ENCODE measurements at regions not wholly inside any gene's neighbourhood (a gene's known extent, or its start where the extent isn't known, plus 50 kb on each side); places are given as distances from the start of the nearest gene placed in this dataset.

- Histone ChIP-seq H2BK12ac (ENCODE audit: low read length) (no peak overlapping the region), H3K4ac (ENCODE audit: low read length) (no peak overlapping the region), H2BK5ac (ENCODE audit: low read length) (no peak overlapping the region), H3K4me3 (ENCODE audit: low read length in 2 of 2) (no peak overlapping the region), H4K8ac (ENCODE audit: low read depth, low read length) (no peak overlapping the region), H2AFZ (ENCODE audit: low read length) (no peak overlapping the region), H3K36me3 (replicated peaks in 1 of 2; ENCODE audit: control insufficient read depth in 2 of 2, insufficient read depth in 2 of 2, low read length in 2 of 2) (no peaks in the 10 kb centered on the region), H4K91ac (ENCODE audit: low read depth, low read length, poor library complexity) (no peak overlapping the region), H3K14ac (ENCODE audit: low read length) (no peak overlapping the region), H3K18ac (ENCODE audit: low read length) (no peak overlapping the region), H3K27ac (replicated peaks; ENCODE audit: low read length) (no peak overlapping the region), H3K9ac (ENCODE audit: low read depth, low read length, poor library complexity) (no peak overlapping the region), H2BK120ac (ENCODE audit: low read depth, low read length) (no peak overlapping the region), H2AK5ac (ENCODE audit: low read depth, low read length) (no peak overlapping the region), H2BK15ac (ENCODE audit: low read length) (no peak overlapping the region), H3K9me3 (replicated peaks in 1 of 2; ENCODE audit: control insufficient read depth in 2 of 2, insufficient read depth in 1 of 2, low read depth in 1 of 2, low read length in 2 of 2) (peaks cover 0 to 7% of the 10 kb centered on the region in 2 donors), H3K23ac (ENCODE audit: low read depth, low read length, poor library complexity) (no peak overlapping the region), H3K4me1 (ENCODE audit: control insufficient read depth in 2 of 2, insufficient read depth in 1 of 2, low read depth in 1 of 2, low read length in 2 of 2) (peaks cover 0 to 20% of the 10 kb centered on the region in 2 donors), H3K79me1 (ENCODE audit: low read depth, low read length) (no peaks in the 10 kb centered on the region), H3K4me2 (ENCODE audit: insufficient read depth, low read length, poor library complexity, severe bottlenecking) (no peak overlapping the region), H3K27me3 (ENCODE audit: control insufficient read depth in 3 of 3, insufficient read depth in 3 of 3, low read depth in 1 of 3, low read length in 3 of 3) (no peaks in the 10 kb centered on the region)
- WGBS, 2 donors (ENCODE audit: extremely low coverage in 2 of 2, insufficient read length in 2 of 2, insufficient replicate concordance in 1 of 2) = no CpG with 5 or more reads among the region's 11 CpGs
- DNase-seq (ENCODE audit: low spot score) = no peak
Observed at GRCh38 chr4:8739317-8739716, 132.3 kb downstream of the HMX1 start.

GRCh38 chr4:8738471-8738931, 133.1 kb downstream of the HMX1 start:
- peak overlapping the region; percentile 8 for H2AK5ac ChIP-seq (ENCODE audit: low read depth, low read length)
- H2BK15ac ChIP-seq (ENCODE audit: low read length) = no peak overlapping the region
- H3K4me1 ChIP-seq (ENCODE audit: control insufficient read depth in 2 of 2, insufficient read depth in 1 of 2, low read depth in 1 of 2, low read length in 2 of 2) = peaks cover 0 to 20% of the 10 kb centered on the region in 2 donors
- no peak overlapping the region for H2BK12ac ChIP-seq (ENCODE audit: low read length)
- no peak overlapping the region for H3K18ac ChIP-seq (ENCODE audit: low read length)
- H3K4ac ChIP-seq (ENCODE audit: low read length) = no peak overlapping the region
- no peak overlapping the region for H3K4me2 ChIP-seq (ENCODE audit: insufficient read depth, low read length, poor library complexity, severe bottlenecking)
- no peaks in the 10 kb centered on the region for H3K36me3 ChIP-seq (replicated peaks in 1 of 2; ENCODE audit: control insufficient read depth in 2 of 2, insufficient read depth in 2 of 2, low read length in 2 of 2)
- no peak for DNase-seq (ENCODE audit: low spot score)
- no peaks in the 10 kb centered on the region for H3K79me1 ChIP-seq (ENCODE audit: low read depth, low read length)
- peaks cover 0 to 8% of the 10 kb centered on the region in 2 donors for H3K9me3 ChIP-seq (replicated peaks in 1 of 2; ENCODE audit: control insufficient read depth in 2 of 2, insufficient read depth in 1 of 2, low read depth in 1 of 2, low read length in 2 of 2)
- H2AFZ ChIP-seq (ENCODE audit: low read length) = no peak overlapping the region
- WGBS, 2 donors (ENCODE audit: extremely low coverage in 2 of 2, insufficient read length in 2 of 2, insufficient replicate concordance in 1 of 2) = no CpG with 5 or more reads among the region's 15 CpGs
- peak overlapping the region; percentile 29 for H3K23ac ChIP-seq (ENCODE audit: low read depth, low read length, poor library complexity)
- H4K8ac ChIP-seq (ENCODE audit: low read depth, low read length) = no peak overlapping the region
- H3K4me3 ChIP-seq (ENCODE audit: low read length in 2 of 2) = no peak overlapping the region
- no peak overlapping the region for H3K27ac ChIP-seq (replicated peaks; ENCODE audit: low read length)
- H4K91ac ChIP-seq (ENCODE audit: low read depth, low read length, poor library complexity) = no peak overlapping the region
- no peaks in the 10 kb centered on the region for H3K27me3 ChIP-seq (ENCODE audit: control insufficient read depth in 3 of 3, insufficient read depth in 3 of 3, low read depth in 1 of 3, low read length in 3 of 3)
- H2BK5ac ChIP-seq (ENCODE audit: low read length) = no peak overlapping the region
- H3K14ac ChIP-seq (ENCODE audit: low read length) = no peak overlapping the region
- H3K9ac ChIP-seq (ENCODE audit: low read depth, low read length, poor library complexity) = no peak overlapping the region
- H2BK120ac ChIP-seq (ENCODE audit: low read depth, low read length) = no peak overlapping the region

DNA sequence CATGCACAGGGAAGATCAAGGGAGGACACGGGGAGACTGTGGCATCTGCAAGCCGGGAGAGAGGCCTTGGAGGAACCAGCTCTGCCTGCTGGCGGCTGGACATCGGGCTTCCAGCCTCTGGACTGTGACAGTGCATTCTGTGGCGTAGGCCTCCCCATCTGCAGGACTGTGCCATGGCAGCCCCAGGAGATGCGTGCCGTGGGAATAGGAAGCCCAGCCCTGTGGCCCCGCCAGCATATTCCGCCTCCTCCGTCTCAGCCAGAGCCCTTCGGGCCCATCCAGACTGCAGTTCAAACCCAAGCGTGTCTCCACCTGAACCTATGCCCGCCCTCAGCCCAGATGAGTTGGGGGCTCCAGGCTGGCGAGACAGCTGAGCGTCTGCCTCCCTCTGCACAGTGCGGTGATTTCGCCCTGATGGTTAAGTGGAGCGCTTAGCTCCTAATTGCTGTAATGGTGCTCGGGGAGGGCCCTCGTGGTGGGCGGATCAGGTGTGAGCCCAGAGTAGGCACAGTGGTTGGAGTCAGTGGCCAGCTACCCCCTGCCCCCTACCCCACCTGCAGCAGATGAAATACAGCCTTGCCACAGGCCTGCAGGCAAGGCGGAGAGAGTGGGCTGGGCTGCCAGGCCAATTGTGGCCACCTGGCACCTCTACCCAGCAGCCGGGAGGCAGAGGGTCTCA, 133.9 kb downstream of the HMX1 start:
- Histone ChIP-seq H4K8ac (ENCODE audit: low read depth, low read length) (no peak overlapping the region), H2AFZ (ENCODE audit: low read length) (no peak overlapping the region), H3K18ac (ENCODE audit: low read length) (peak overlapping the region; percentile 34), H4K91ac (ENCODE audit: low read depth, low read length, poor library complexity) (no peak overlapping the region), H3K27me3 (ENCODE audit: control insufficient read depth in 3 of 3, insufficient read depth in 3 of 3, low read depth in 1 of 3, low read length in 3 of 3) (no peaks in the 10 kb centered on the region), H2BK15ac (ENCODE audit: low read length) (peak overlapping the region; percentile 72), H2AK5ac (ENCODE audit: low read depth, low read length) (no peak overlapping the region), H2BK12ac (ENCODE audit: low read length) (peak overlapping the region; percentile 75), H2BK120ac (ENCODE audit: low read depth, low read length) (no peak overlapping the region), H3K27ac (replicated peaks; ENCODE audit: low read length) (no peak overlapping the region), H3K9me3 (replicated peaks in 1 of 2; ENCODE audit: control insufficient read depth in 2 of 2, insufficient read depth in 1 of 2, low read depth in 1 of 2, low read length in 2 of 2) (peaks cover 0 to 7% of the 10 kb centered on the region in 2 donors), H3K14ac (ENCODE audit: low read length) (no peak overlapping the region), H3K79me1 (ENCODE audit: low read depth, low read length) (no peaks in the 10 kb centered on the region), H3K9ac (ENCODE audit: low read depth, low read length, poor library complexity) (no peak overlapping the region), H3K23ac (ENCODE audit: low read depth, low read length, poor library complexity) (peak overlapping the region; percentile 49), H3K4me2 (ENCODE audit: insufficient read depth, low read length, poor library complexity, severe bottlenecking) (no peak overlapping the region), H3K36me3 (replicated peaks in 1 of 2; ENCODE audit: control insufficient read depth in 2 of 2, insufficient read depth in 2 of 2, low read length in 2 of 2) (no peaks in the 10 kb centered on the region), H3K4me3 (ENCODE audit: low read length in 2 of 2) (no peak overlapping the region), H3K4ac (ENCODE audit: low read length) (no peak overlapping the region), H2BK5ac (ENCODE audit: low read length) (no peak overlapping the region), H3K4me1 (ENCODE audit: control insufficient read depth in 2 of 2, insufficient read depth in 1 of 2, low read depth in 1 of 2, low read length in 2 of 2) (peaks cover 0 to 20% of the 10 kb centered on the region in 2 donors)
- DNase-seq (ENCODE audit: low spot score) = no peak
- WGBS, 2 donors (ENCODE audit: extremely low coverage in 2 of 2, insufficient read length in 2 of 2, insufficient replicate concordance in 1 of 2) = no CpG with 5 or more reads among the region's 23 CpGs

- DNase-seq (ENCODE audit: low spot score) = no peak
- H2AK5ac ChIP-seq (ENCODE audit: low read depth, low read length) = no peak overlapping the region
- no peak overlapping the region for H2BK12ac ChIP-seq (ENCODE audit: low read length)
- peaks cover 0 to 5% of the 10 kb centered on the region in 2 donors for H3K9me3 ChIP-seq (replicated peaks in 1 of 2; ENCODE audit: control insufficient read depth in 2 of 2, insufficient read depth in 1 of 2, low read depth in 1 of 2, low read length in 2 of 2)
- H3K18ac ChIP-seq (ENCODE audit: low read length) = no peak overlapping the region
- peak overlapping the region; percentile 95 for H3K14ac ChIP-seq (ENCODE audit: low read length)
- H2BK5ac ChIP-seq (ENCODE audit: low read length) = no peak overlapping the region
- no peak overlapping the region for H2AFZ ChIP-seq (ENCODE audit: low read length)
- no peak overlapping the region for H3K23ac ChIP-seq (ENCODE audit: low read depth, low read length, poor library complexity)
- no peak overlapping the region for H3K4ac ChIP-seq (ENCODE audit: low read length)
- no CpG with 5 or more reads among the region's 11 CpGs for WGBS, 2 donors (ENCODE audit: extremely low coverage in 2 of 2, insufficient read length in 2 of 2, insufficient replicate concordance in 1 of 2)
- H4K91ac ChIP-seq (ENCODE audit: low read depth, low read length, poor library complexity) = peak overlapping the region; percentile 16
- peaks cover 0 to 20% of the 10 kb centered on the region in 2 donors for H3K4me1 ChIP-seq (ENCODE audit: control insufficient read depth in 2 of 2, insufficient read depth in 1 of 2, low read depth in 1 of 2, low read length in 2 of 2)
- no peaks in the 10 kb centered on the region for H3K79me1 ChIP-seq (ENCODE audit: low read depth, low read length)
- no peak overlapping the region for H4K8ac ChIP-seq (ENCODE audit: low read depth, low read length)
- peak overlapping the region in 1 of 2 donors; percentile 35 for H3K4me3 ChIP-seq (ENCODE audit: low read length in 2 of 2)
- no peaks in the 10 kb centered on the region for H3K36me3 ChIP-seq (replicated peaks in 1 of 2; ENCODE audit: control insufficient read depth in 2 of 2, insufficient read depth in 2 of 2, low read length in 2 of 2)
- no peak overlapping the region for H3K27ac ChIP-seq (replicated peaks; ENCODE audit: low read length)
- H2BK15ac ChIP-seq (ENCODE audit: low read length) = no peak overlapping the region
- H2BK120ac ChIP-seq (ENCODE audit: low read depth, low read length) = no peak overlapping the region
- no peak overlapping the region for H3K4me2 ChIP-seq (ENCODE audit: insufficient read depth, low read length, poor library complexity, severe bottlenecking)
- H3K27me3 ChIP-seq (ENCODE audit: control insufficient read depth in 3 of 3, insufficient read depth in 3 of 3, low read depth in 1 of 3, low read length in 3 of 3) = no peaks in the 10 kb centered on the region
- no peak overlapping the region for H3K9ac ChIP-seq (ENCODE audit: low read depth, low read length, poor library complexity)
Observed at GRCh38 chr4:8737075-8737474, 134.6 kb downstream of the HMX1 start.

All from neuronal stem cell (in vitro differentiated cells).